ENCODE measurements at regions not wholly inside any gene's neighbourhood (a gene's known extent, or its start where the extent isn't known, plus 50 kb on each side); places are given as distances from the start of the nearest gene placed in this dataset.

GRCh38 chr5:84816160-84816559 lies 431.5 kb upstream of the EDIL3 start:
- H2AFZ ChIP-seq (ENCODE audit: control insufficient read depth, low read length): no peak overlapping the region
- H3K4me1 ChIP-seq (ENCODE audit: control insufficient read depth, extremely low read depth, insufficient read depth, low read length): no peaks in the 10 kb centered on the region
- H3K9me3 ChIP-seq (ENCODE audit: control insufficient read depth, low read depth, low read length): no peaks in the 10 kb centered on the region
- H3K4me3 ChIP-seq (ENCODE audit: control insufficient read depth in 2 of 3, extremely low read depth in 1 of 3, insufficient read depth in 2 of 3, low read depth in 1 of 3, low read length in 3 of 3): no peak overlapping the region
- TF ChIP-seq EZH2 (IDR thresholded peaks at IDR 0.05; ENCODE audit: low read length): no peak
- no peak for TF ChIP-seq CTCF (optimal IDR thresholded peaks at IDR 0.05 in 1 of 3, IDR thresholded peaks at IDR 0.05 in 1 of 3, conservative IDR thresholded peaks at IDR 0.05 in 1 of 3; ENCODE audit: extremely low read depth in 1 of 3, insufficient read depth in 2 of 3, low read length in 3 of 3)
- H3K27ac ChIP-seq (ENCODE audit: control insufficient read depth, insufficient read depth, low read length): no peak overlapping the region
- no peaks in the 10 kb centered on the region for H3K9me1 ChIP-seq (ENCODE audit: control insufficient read depth, extremely low read depth, insufficient read depth, low read length)
- H3K9ac ChIP-seq (ENCODE audit: control insufficient read depth, extremely low read depth, insufficient read depth, low read length): no peak overlapping the region
- dilution Hi-C loops (cut with MboI; ENCODE audit: extremely low pct_ligation_motif_present, low sequenced_read_pairs): no loop called here
- H3K4me2 ChIP-seq (ENCODE audit: control insufficient read depth, extremely low read depth, insufficient read depth, low read depth, low read length): no peak overlapping the region
- H3K79me2 ChIP-seq (ENCODE audit: control insufficient read depth, insufficient read depth, low read length): no peaks in the 10 kb centered on the region
- no peaks in the 10 kb centered on the region for H3K27me3 ChIP-seq (ENCODE audit: control insufficient read depth, extremely low read depth, insufficient read depth, low read length)
- no peaks in the 10 kb centered on the region for H3K36me3 ChIP-seq (ENCODE audit: control insufficient read depth in 2 of 2, extremely low read depth in 1 of 2, insufficient read depth in 2 of 2, low read length in 2 of 2)
- DNase-seq (ENCODE audit: low read depth, low spot score) (no peak), FAIRE-seq (no peak)
- no peaks in the 10 kb centered on the region for H4K20me1 ChIP-seq (ENCODE audit: control insufficient read depth, extremely low read depth, insufficient read depth, low read length)

- H3K79me2 ChIP-seq (ENCODE audit: control insufficient read depth, insufficient read depth, low read length): no peaks in the 10 kb centered on the region
- H4K20me1 ChIP-seq (ENCODE audit: control insufficient read depth, extremely low read depth, insufficient read depth, low read length): no peaks in the 10 kb centered on the region
- no peak overlapping the region for H3K4me3 ChIP-seq (ENCODE audit: control insufficient read depth in 2 of 3, extremely low read depth in 1 of 3, insufficient read depth in 2 of 3, low read depth in 1 of 3, low read length in 3 of 3)
- no peaks in the 10 kb centered on the region for H3K4me1 ChIP-seq (ENCODE audit: control insufficient read depth, extremely low read depth, insufficient read depth, low read length)
- no peaks in the 10 kb centered on the region for H3K9me1 ChIP-seq (ENCODE audit: control insufficient read depth, extremely low read depth, insufficient read depth, low read length)
- FAIRE-seq (no peak), DNase-seq (ENCODE audit: low read depth, low spot score) (no peak)
- TF ChIP-seq CTCF (optimal IDR thresholded peaks at IDR 0.05 in 1 of 3, IDR thresholded peaks at IDR 0.05 in 1 of 3, conservative IDR thresholded peaks at IDR 0.05 in 1 of 3; ENCODE audit: extremely low read depth in 1 of 3, insufficient read depth in 2 of 3, low read length in 3 of 3) (no peak), EZH2 (IDR thresholded peaks at IDR 0.05; ENCODE audit: low read length) (no peak)
- H3K9me3 ChIP-seq (ENCODE audit: control insufficient read depth, low read depth, low read length): no peaks in the 10 kb centered on the region
- dilution Hi-C loops (cut with MboI; ENCODE audit: extremely low pct_ligation_motif_present, low sequenced_read_pairs): no loop called here
- no peak overlapping the region for H3K27ac ChIP-seq (ENCODE audit: control insufficient read depth, insufficient read depth, low read length)
- H3K9ac ChIP-seq (ENCODE audit: control insufficient read depth, extremely low read depth, insufficient read depth, low read length): no peak overlapping the region
- no peaks in the 10 kb centered on the region for H3K36me3 ChIP-seq (ENCODE audit: control insufficient read depth in 2 of 2, extremely low read depth in 1 of 2, insufficient read depth in 2 of 2, low read length in 2 of 2)
- H3K4me2 ChIP-seq (ENCODE audit: control insufficient read depth, extremely low read depth, insufficient read depth, low read depth, low read length): no peak overlapping the region
- no peak overlapping the region for H2AFZ ChIP-seq (ENCODE audit: control insufficient read depth, low read length)
- no peaks in the 10 kb centered on the region for H3K27me3 ChIP-seq (ENCODE audit: control insufficient read depth, extremely low read depth, insufficient read depth, low read length)
Observed at GRCh38 chr5:84805473-84805872, 420.8 kb upstream of the EDIL3 start.
